ENCODE measurements at regions not wholly inside any gene's neighbourhood (a gene's known extent, or its start where the extent isn't known, plus 50 kb on each side); places are given as distances from the start of the nearest gene placed in this dataset.

DNA sequence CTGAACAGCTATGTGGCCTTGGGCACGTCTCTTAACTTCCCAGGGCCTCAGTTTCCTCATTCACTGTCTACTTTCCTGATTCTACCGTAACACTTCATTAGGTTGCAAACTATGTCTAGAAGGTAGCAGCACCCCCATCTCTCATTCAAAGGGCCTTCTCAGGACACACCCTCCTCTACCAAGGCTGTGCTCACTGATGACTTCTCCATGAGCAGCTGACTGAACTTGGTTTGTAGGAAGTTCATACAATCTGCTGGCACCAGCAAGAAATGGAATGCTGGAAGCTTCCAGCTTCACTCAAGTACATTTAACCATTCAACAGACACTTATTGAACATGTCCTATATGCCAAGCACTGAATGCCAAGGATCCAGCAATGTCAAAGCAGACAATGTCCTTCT lies 250.8 kb upstream of the CTAGE1 start:
- intact Hi-C loops (cut with micrococcal nuclease): no loop called here

DNA sequence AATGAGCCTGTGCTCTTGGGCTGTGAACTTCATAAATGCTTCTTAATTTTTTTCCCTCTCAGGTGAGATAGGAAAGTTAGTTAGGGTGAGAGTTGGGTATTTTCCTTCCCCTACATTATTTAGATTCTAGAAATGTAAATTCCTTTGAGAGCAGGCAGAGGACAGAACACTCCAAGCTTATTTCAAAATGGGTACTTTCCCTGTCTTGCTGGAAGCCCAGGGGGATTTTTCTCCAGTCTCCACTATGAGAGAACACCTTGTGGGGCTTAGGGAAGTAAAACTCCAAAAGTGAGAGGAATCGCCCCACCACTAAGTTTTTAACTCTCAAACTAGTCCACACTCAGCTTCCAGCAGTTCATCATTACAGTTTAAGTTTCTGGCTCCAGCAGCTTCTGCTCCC lies 253.2 kb upstream of the CTAGE1 start:
- intact Hi-C loops (cut with micrococcal nuclease): no loop called here

DNA sequence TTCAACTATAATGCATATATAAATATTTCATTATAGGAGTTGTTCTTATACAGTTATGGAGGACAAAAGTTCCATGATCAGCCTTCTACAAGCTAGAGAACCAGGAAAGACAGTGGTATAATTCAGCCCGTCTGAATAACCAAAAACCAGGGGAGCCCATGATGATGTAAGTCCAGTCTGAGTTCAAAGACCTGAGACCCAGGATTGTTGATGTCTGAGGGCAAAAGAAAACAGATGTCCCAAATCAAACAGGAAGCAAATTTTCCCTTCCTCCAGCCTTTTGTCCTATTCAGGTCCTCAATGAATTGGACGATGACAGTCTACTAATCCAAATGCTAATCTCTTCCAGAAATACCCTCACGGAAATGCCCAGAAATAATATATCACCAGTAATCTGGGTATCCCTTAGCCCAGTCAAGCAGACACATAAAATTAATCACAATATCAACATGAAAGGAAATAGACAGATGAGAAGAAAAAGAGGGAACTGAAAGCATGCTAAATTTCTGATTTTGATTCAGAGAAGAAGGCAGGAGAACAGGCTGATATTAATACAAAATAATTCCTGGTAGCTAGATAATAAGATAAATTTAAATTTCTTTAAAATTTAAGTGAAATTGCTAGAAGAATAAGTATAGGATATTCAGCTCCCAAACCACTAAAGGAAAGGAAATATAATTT lies 255.6 kb upstream of the CTAGE1 start:
- intact Hi-C loops (cut with micrococcal nuclease): no loop called here

DNA sequence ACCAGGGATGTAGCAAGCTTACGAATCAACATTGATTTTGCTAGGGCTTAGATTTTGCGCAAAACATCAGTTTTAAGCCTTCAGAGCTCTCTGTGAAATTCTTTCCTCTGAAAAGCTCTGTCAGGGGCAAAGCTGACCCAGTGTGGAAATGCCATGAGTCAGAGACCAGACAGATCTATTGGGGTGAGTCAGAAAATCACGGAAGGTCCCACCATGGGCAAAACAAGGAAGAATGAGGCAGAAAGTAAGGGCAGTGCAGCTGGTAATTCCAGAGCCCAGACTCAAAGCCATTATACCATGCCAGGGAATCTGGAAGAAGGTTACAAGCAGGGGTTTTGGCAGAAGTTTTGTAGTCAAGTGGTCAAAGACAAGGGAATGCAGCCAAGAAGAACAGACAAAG lies 256.6 kb upstream of the CTAGE1 start:
- intact Hi-C loops (cut with micrococcal nuclease): no loop called here

DNA sequence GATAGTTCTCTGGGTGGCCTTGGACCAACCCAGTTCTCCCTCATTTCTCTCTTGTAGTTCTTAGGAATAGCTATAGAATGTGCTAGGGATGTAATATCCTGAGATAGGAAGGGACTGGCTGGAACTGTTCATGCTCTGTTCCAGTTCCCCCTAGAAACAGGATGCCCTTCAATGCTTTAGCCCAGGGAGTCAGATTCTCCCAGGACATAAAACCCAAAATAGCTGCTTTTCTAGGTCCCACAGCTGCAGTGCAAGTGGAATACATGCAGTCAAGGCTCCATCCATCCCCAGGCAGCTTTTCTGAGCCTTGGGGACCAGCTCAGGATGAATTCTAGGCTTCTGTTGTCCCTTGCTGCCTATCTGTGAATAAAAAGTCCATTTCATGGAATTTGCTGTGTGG lies 257.3 kb upstream of the CTAGE1 start:
- intact Hi-C loops (cut with micrococcal nuclease): no loop called here

DNA sequence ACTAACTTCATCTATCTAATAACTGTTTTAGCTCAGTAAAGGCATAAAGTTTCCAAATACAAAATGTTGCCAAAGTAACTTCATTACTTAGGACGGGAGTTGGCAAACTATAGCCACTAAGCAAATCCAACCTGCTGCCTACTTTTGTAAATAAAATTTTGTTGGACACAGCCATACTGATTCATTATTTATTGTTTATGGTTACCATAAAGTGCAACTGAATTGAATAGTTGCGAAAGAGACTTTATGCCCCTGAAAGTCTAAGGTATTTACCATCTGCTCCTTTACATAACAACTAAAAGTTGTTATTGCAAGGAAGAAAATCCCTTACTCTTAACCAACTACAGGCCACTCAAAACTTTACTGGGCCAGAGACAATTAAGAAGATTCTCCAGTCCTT lies 256.7 kb upstream of the RBBP8 start:
- intact Hi-C loops (cut with micrococcal nuclease): no loop called here

DNA sequence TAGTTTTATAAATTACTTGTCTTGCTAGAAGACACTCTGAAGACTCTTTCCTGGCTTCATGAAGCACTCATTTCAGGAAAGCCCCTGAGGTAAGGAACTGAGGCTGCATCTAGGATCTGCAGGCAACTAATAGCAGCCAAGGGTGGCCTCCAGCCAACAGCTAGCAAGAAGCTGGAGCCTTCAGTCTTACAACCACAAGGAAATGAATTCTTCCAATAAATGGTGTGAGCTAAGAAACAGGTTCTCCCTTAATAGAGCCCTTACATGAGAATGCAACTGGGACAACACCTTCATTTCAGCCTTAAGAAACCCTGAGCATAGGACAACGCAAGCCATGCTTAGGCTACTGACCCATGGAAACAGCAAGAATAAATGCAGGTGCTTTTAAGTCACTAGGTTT lies 254.6 kb upstream of the RBBP8 start:
- intact Hi-C loops (cut with micrococcal nuclease): no loop called here

DNA sequence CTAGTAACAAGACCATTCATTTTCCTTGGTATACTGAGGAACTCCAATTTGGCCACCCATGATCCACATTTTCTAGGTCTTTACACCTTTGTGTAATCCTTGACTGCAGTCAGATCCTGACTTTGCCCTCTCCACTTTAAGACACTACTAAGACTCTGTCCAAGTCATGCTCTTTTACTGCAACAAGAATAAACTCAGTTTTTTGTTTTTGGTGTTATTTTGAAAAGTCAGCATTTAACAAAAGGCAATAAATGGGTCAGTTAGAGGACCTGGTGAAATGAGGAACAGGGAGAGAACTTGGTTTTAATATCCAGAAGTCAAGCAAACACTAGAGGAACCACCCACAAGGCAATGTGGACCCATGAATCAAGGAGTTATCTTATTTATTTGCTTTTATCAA lies 252.2 kb upstream of the RBBP8 start:
- intact Hi-C loops (cut with micrococcal nuclease): no loop called here

DNA sequence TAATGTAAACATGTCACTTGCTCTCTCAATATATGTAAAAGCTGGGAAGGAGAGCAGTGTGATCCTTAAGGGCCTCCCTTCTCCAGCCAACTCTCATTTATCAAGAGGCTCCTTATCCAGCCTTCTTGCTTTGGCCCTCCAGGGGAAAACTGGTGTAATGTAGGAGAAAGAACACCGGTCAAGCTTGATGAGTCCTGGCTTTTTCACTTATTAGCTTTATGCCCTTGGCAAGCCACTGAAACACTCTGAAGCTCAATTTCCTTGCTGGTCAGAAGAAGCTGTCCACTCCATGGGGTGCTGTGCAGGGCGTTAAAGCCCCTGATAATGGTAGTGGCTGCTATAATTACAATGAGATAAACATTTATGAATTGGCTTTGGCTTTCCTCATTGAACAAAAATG lies 251.2 kb upstream of the RBBP8 start:
- intact Hi-C loops (cut with micrococcal nuclease): no loop called here

DNA sequence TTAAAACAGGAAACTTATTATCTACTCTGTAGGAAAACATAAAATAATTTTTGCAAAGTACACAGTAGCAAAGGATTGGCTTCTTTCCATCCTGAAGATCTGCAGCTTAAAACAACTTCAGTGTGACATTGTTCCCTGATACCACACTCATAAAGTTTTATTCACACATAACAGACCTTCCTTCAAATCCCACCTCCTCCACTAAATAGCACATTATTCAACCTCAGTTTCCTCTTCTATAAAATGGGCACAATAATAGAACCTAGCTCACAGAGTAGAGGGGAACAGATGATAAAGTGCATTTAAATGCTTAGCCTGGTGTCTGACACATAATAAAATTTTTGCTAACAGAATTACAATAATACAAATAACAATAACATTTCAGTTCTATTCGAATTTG lies 250.4 kb upstream of the RBBP8 start:
- intact Hi-C loops (cut with micrococcal nuclease): no loop called here

DNA sequence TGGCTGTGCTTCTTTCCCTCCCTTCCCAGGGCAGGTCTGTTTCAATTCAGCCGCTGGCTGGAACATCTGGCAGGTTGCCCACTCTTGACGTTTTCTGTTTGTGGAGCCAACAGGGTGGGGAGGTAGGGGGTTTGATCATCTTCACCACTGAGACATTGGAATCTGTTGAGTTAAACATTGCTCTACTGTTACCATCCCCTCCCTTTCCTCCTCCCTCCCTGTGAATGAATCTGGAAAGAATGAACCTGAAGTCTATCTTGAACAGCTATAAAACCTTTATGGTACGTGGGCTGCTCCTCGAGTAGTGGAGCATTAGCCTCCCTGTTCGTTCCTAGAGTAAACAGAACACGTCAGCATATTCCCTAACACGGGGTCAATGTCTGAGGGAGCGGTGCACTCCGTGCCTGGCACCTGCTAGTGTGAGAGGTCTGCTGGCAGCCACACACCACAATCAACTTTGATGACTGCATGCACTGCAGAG lies 249.9 kb upstream of the RBBP8 start:
- intact Hi-C loops (cut with micrococcal nuclease): no loop called here

DNA sequence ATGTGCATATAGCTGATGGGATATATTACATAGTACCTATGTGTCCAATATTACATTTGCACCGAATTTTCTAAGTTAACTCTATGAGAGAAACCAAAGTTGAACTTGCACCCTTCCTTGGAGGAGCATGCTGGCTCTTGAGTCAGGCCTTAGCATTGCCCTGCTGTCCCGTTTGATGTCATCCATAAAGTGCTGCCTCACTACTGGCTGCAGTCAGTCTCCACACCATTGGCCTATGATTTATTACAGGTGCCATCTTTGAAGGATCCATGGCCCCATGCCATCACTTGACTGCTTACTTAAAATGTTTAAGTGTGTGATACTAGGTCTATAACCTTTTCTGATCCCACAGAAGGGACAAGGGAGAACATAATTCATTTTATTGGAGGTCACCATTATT lies 249.3 kb upstream of the RBBP8 start:
- intact Hi-C loops (cut with micrococcal nuclease): no loop called here

DNA sequence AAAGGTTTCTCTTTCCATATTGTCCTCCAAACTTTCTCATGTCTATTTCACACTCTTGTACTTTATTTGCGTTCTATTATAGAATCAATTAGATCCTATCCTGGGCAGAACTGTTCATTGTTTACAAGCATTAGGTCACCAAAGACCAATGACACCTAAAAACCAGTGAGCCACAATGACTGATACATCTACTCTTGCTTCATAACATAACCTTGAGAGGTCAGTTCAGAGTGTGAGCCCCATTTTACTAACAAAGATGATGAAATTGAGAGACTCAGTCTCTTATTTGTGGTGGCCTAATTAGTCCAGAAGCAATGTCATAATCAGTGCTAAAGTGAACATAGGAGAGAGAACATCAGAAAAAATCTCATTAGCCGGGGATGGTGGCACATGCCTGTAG lies 248.9 kb upstream of the RBBP8 start:
- intact Hi-C loops (cut with micrococcal nuclease): no loop called here

DNA sequence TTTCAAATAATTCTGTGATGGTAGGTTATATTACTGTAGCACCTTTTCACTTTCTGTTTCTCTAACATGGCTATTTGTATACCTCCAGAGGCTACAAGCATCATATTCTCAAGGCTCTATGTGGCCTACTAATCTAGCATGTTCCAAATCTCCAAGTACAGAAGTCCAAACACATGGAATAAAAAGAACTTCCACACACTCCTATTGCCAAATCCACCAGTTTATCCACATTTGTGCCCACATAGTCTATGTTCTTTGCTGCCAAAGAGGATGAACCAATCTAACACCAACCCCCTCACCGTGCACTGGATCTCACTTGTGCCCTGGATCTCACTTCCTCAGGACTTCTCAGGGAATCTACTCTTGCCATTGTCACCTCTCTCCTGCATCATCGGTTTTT lies 247.3 kb upstream of the RBBP8 start:
- intact Hi-C loops (cut with micrococcal nuclease): no loop called here

DNA sequence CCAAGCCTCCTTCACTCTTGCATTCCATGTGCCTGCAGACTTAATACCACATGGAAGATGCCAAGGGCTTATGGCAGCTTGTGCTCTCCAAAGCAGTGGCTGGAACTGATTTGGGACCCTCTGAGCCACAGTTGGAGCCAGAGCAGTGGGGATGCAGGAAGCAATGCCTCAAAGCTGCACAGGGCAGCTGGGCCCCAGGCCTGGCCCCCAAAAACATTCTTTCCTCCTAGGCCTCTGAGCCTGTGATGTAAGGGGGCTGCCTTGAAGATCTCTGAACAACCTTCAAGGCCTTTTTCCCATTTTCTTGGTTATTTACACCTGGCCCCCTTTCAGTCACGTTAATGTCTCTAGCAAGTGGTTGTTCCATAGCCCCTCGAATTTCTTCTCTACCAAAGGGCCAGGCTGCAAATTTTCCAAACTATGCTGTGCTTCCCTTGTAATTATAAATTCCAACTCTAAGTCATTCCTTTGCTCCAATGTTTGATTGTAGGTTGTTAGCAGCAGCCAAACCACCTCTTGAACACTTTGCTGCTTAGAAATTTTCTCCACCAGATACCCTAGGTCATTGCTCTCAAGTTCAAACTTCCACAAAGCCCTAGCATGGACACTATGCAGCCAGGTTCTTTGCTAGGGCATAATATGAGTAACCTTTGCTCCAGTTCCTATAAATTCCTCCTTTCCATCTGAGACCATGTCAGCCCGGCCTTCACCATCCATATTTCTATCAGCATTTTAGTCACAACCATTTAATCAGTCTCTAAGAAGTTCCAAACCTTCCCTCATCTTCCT lies 245.0 kb upstream of the RBBP8 start:
- intact Hi-C loops (cut with micrococcal nuclease): no loop called here

DNA sequence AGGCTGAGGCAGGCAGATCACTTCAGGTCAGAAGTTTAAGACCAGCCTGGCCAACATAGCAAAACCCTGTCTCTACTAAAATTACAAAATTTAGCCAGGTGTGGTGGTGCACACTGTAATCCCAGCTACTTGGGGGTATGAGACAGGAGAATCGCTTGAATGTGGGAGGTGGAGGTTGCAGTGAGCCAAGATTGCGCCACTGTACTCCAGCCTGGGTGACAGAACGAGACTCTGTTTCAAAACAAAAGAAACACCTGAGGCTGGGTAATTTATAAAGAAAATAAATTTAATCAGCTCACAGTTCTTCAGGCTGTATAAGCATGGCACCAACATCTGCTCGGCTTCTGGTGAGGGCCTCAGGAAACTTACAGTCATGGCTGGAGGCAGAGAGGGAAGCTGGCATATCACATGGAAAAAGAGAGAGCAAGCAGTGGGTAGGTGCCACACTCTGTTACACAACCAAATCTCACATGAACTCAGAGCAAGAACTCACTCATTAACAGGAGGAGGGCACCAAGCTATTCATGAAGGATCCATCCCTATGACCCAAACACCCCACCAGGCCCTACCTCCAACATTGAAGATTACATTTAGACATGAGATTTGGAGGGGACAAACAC lies 244.1 kb upstream of the RBBP8 start:
- intact Hi-C loops (cut with micrococcal nuclease): no loop called here

DNA sequence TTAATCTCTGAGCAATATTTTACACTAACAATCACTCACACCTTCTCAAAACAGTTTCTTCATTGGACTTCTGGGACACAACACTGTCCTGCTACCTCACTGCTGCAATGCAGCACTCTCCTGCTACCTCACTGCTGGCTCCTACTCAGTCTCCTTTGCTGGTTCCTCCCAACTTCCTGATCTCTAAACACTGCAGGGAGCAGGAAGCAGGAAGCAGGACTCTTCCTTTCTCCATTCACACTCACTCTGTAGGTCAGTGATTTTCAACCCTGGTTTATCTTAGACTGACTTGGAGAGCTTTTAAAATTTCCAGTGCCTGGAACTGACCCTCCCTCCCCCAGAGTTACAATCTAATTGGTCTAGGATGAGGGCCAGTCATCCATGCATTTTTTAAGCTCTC lies 243.4 kb upstream of the RBBP8 start:
- intact Hi-C loops (cut with micrococcal nuclease): no loop called here

DNA sequence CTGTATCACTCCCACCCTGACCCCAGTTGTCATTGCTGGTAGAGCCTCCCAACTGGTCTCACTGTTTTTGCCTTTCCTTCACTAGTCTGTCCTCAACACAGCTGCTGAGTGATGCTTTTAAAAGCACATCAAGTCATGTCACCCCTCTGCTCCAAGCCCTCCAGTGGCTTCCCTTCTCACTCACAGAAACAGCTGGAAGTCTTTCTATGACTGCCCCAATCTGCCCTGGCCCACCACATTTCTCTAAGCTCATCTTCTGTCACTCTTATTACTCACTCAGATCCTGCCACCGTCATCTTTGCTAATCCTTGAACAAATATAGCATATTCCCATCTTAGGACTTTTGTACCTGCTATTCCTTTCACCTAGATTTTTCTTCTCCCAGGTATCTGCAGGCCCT lies 242.6 kb upstream of the RBBP8 start:
- intact Hi-C loops (cut with micrococcal nuclease): no loop called here

DNA sequence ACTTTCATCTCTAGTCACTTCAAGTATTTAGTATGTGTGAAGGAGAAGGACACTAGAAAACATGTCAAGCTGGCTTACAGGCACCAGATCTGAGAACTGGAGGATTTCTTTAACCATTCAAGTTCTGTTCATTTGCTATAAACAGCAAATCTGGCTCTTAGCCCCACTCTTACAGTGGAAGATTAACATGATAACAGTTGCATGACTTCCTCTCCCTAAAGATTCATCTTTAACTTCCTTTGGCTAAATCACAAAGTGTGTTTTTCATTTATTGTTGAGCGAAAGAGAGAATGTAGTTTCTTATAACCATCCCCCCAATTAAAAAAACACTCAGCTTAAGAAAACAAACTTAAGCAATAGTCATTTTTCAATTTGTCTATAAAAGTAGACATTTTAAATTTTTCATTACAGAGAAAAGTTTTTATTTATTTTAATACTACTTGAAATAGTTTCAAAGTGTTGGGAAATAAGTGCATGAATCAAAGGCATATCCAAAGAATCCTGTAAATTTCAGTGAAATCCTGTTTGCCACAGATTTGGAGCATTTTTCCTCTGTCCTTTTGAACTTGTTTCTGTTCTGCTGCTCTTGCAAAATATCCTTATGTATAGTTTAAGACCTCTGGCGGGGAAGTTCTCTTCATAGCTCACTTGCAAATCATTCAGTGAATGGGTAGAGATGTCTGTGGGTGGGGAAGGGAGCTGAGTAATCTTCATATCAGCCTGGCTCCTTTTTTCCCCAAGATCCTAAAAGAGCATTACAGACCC lies 241.0 kb upstream of the RBBP8 start:
- intact Hi-C loops (cut with micrococcal nuclease): no loop called here

DNA sequence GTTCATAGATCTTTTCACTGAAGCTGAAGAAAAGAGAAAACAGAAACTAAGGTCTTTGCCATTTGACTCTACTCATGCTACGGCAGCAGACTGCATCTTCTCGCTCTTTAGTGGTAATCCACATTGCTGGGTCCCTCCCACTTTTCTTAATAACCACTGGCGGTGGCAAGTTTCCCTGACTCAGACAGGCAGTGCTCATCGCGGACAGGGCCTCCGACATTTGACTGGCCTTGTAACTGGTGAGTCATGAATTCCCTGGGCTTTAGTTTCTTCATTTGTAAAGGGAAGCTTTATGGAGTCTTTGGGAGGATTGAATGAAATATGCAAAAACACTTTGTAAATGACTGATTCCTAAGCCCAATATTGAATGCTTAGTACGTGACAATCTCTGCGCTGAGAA lies 238.2 kb upstream of the RBBP8 start:
- intact Hi-C loops (cut with micrococcal nuclease): no loop called here

DNA sequence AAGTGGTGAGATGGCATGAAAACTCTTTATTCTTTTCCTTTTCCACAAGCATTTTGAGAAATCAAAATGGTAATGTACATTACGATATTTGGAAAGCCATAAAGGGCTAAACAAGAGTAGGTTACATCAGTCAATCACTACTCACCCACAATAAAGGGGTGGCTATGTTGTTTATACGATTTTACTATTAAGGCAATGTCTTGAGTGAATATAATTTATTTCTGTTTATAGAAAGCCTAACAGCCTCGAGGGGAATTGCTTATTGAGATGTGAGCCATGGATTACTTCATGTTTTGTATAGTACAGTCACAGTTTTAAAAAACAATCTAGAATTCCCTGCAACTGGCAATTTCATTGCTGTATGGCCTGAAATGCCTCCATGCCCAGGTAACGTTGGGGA lies 237.5 kb upstream of the RBBP8 start:
- intact Hi-C loops (cut with micrococcal nuclease): no loop called here

DNA sequence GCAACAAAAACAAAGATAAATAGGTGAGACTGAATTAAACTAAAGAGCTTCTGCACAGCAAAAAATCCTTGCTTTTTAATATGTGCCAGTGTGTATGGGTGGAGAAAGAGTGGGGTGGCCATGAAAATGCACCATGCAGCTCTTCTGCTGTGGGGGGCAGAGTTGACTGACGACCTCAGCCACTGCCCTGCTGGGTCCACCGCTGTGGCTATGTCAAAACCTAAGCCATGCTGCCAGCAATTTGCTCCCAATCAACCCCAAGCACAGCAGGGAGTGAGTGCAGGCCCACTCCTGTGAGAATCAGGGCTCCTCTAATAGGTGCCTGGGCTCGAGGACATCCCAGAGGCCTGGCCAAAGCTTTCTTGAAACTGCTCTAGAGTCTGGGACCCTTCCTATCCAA lies 235.6 kb upstream of the RBBP8 start:
- intact Hi-C loops (cut with micrococcal nuclease): no loop called here

Data from T-helper 2 cell treated with Interferon-gamma antibody and Interleukin-4, amounts not matched to agents 100 ng/mL and 5 ng/mL, for 36 hours (primary cell).